GM19023 (cell line): ENCODE measurements at regions not wholly inside any gene's neighbourhood (a gene's known extent, or its start where the extent isn't known, plus 50 kb on each side); places are given as distances from the start of the nearest gene placed in this dataset.
"Not testable (repeated sequence)": the region's sequence is repeated elsewhere in the genome, so short reads cannot be mapped to it uniquely, and the experiment has no call there.

Experiments
- ATAC-seq: cut with Tn5 transposase; IDR thresholded peaks from one replicate; pipeline ENCODE4 v1.9.1; 2021; ENCODE audit warnings: mild to moderate bottlenecking, moderate library complexity; ENCODE audit not compliant: unreplicated experiment

DNA sequence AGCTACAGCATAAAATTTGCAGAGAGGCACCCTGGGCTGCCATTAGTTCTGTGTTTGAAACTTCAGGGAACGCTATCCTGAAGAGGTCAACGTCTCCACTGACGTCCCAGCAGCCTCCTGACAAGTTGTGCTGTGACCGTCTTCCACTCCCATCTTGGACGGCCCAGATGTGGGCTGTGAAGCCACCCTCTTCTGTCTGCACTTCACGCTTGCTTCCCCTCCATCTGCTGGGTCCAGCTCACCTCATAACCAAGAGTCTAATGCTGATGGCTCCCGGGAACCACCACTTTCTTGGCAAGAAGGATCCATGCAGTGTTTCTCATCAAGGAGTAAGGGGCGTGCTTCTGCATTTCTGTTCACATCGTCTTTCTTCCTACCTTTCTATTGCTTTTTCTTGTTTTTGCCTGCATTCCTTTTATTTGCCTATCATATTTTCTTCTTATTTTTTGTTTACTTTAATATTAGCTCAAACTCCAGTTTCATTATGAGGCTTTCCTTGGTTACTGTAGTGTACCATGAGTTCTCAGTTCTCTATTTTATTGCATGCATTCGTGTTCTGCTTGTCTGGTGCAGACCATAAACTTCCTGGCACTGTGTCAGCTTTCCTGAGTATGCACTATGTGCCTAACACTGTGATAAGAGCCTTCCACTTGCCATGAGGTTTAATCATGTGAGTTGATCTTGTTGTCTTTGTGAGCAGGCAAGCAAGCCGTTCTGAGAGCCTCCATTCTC, 631.8 kb upstream of the RAB6C start:
- ATAC-seq, result peak; percentile 98

DNA sequence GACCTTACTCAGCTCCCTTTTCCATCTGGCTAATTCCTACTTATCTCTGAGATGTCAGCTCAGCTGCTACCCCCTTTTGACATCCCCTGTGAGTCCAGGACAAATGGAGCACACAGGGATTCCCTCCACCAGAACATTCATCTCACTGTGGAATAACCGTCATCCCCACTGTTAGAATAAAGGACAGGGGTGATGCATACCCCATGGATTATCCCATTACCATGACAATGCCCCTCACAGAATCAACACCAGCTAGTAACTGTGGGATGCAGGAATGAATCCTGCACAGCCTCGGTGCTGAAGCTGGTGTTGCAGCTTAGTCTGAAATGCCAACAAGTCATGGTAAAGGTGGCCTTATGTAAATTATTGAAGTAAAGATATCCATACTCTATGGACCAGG, 624.8 kb upstream of the RAB6C start:
- ATAC-seq, result no peak

DNA sequence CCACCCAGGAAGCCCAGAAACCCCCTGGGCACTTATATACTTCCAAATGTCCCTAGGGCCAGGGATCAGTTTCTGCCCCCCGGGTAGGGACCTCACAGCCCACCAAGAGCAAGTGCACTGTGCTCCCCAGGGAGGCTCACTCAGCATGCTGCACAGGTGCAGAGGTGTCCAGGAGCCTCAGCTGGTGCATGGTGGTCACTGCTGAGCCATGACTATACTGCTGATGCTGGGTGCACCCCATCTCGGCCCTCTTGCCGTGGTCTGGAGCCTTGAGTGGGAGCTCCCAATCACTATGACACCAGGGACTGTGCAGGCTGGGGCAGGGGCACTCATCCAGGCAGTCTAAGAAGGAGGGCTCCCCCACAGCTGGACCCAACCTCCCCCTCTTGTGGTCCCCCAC, 617.8 kb upstream of the RAB6C start:
- ATAC-seq, result no peak

DNA sequence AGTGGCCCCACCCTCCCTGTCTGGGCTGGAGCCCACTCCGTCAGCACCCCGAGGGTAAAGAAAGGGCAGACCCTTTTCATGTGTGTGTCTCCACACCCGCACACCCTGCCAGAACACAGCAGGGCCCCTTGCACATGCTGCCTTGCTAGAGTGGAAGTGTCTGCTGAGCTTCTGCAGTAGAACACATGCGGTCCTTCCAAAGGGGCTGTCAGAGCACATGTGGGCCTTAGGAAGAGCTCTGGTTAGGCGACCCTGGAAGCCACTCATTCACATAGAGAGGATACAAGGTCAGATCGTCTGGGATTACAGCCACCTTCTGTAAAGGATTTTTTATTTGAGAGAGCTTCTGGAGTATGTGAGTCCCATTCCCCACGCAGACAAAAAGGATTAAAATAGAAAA, 613.2 kb upstream of the RAB6C start:
- no peak for ATAC-seq

DNA sequence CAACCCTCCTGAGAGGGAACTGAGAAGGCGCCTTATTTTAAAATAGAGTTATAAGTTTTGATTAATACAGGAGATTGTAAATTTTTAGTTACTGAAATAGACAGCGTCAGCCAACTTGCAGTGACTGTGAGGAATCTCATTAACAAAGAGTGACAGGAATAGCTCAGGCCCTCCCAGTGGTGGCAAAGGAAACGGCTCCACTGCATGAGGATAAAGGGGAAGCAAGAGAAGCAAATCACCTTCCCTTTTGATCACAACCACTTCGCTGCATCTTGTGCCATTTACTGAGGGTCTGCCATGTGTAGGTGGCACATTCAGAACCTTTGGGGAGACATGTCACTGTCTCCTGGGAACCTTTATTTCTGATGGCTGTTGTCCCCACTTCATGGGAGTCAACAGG, 612.4 kb upstream of the RAB6C start:
- ATAC-seq, result no peak

DNA sequence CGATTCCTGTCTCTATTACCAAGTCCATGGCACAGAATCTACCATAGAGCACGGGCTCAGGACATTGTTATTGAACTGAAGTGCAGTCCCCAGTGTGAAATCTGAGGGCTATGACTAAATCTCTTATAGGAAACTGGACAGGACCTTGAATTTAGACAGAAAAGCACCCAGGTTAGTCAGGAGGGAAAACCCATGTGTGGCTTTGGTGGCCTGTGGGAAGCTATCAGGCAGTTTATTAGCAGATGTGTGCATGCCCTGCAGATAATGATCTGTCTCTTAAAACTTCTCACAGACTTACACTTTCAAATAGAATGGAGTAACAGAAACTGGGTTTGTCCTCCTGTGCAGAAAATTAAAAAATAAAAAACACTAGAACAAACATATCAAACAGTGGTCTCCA, 610.0 kb upstream of the RAB6C start:
- no peak for ATAC-seq

DNA sequence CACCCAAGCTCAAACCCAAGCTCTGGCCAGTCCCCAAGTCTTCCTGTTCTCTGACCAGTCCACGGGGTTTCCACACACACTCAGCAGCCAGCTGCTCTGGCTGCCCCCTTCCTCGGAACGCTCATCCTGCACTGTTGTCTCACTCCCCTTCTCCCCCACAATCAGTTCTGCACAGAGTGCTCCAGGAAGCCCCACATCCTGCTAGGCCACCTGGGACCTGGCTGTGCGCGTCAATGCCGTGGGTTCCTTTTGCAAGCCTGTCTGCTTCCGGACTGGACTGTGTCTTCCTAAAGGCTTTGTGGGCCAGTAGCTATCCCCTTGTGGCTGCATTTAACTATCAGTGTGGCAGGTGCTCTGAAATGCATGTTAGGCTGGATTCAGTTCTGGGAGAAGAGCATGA, 605.0 kb upstream of the RAB6C start:
- ATAC-seq, result no peak

DNA sequence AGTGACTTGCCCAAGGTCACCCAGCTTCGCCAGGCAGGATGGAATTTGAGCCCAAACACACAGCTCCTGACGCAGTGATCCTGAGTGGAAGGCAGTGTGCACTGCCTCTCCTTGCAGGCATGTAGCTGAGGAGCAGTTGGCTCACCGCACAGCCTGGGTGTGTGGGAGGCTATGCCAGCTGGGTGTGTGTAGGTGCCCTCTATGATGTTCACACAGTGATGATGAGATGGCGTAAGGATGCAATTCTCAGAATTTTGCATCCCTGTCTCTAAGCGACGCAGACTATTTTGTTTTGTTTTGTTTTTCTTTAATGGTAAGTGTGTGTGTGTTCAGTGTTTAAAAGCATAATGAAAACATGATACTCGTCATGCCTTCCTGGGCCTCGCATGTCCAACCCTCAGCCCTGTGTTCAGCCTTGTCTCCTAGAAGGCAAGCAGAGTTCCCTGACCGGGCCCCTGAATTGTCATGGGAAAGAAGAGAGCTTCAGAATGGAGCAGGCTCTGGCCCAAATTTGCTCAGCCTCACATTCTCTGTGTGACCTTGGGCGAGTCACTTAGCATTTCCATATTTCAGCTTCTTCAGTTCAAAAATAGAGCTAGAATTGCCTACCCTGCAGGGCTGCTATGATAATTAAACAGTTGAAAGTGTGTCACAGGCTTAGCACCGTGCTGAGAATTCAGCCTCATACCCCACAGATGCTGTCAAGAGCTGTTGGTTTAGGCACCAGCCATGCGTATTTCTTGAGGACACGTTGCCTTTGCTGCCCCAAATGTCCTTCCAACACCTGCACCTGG, 603.6 kb upstream of the RAB6C start:
- ATAC-seq, result no peak

DNA sequence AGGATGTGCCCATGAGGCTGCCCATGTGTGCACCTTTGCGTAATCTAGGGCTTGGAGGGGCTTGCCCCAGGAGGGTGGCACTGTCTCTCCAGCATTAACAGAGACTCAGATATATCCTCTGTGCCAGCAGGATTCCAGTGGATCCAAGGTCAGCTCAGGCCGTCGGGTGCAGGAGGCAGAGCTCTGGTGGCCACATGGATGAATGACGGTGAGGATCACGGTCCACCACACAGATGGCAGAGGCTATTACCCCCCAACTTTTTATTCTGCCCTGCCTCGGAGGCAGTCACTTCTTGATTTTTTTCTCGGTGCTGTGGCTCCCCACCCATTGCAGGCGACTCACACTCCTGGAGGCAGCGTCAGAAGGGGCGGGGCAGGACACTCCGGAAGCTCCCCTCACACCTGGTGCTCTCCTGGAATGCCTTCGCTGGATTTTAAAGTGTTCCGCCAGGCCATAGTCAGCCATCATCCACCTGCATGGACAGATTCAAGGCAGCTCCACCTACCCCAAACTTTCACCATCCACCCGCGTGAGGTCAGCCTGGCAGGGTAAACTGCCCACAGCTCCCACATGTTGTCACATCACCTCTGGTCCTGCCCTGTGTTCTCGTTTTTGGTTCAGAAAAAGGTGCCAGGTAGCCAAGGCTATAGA, 602.9 kb upstream of the RAB6C start:
- no peak for ATAC-seq

DNA sequence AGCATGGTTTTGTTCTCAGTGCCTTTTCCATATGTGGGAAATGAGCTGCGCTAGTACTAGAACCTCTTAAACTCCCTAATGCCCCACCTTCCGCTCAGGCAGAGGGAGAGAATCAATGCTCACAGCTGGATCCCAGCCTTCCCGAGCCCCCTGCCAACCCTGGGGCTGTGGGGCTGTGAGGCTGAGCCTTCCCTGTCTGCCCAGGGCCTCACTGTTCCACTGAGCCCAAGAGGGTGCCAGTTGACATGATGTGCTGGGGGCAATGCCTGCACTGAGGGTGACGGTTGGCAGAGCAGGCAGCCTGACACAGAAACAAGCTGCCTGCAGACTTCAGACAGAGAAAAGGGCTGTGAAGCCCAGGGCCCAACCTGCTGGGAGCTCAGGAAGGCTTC, 602.4 kb upstream of the RAB6C start:
- ATAC-seq, result no peak

DNA sequence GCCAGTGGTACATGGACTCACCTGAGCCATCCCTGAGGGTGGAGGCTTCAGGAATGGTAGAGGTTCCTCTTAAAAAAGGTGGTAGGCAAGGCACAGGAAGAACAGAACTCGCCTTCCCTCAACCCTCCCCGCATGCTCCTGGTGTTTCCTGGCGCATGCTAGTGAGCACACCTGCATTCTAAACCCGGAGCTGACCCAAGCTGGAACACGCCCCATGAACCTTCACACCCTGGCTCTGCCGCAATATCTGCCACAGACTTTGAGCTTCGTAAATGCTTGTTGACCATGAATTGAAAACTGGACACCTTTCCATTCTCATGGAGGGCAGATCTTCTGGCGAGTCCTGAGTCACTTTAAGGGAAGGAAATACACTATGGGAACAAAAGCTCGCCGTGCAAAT, 601.3 kb upstream of the RAB6C start:
- ATAC-seq, result no peak

DNA sequence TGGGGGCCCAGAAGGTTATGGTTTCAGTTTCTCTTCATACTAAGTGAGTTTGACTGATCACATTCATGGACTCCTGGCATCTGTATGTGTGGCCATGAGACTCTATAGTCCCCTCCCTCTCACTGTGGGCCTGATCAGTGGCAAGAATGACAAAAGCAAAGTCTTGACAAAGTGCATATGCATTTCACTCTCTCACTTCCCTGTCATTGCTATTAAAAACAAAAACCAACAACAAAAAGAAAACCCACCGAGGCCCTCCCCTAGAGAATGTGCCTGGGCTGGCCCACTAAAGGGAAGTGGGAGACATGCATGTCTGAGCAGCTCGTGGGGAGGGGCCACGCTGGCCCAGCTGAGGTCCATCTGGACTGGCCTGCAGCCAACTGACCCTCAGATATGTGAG, 600.1 kb upstream of the RAB6C start:
- peak; percentile 47 for ATAC-seq

DNA sequence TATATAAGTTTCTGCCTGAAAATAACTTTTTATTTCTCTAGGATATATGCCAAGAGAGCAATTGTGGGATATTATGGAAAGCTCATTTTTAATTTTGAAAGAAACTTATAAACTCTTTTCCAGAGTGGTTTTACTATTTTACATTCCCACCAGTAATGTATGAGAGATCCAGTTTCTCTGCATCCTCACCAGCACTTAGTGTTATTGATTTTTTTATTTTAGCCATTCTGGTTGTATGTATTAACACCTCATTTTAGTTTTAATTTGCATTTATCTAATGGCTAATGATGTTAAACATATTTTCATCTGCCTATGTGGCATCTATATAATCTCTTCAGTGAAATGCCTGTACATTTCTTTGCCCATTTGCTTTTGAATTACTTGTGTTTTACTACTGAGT, 597.7 kb upstream of the RAB6C start:
- no peak for ATAC-seq

DNA sequence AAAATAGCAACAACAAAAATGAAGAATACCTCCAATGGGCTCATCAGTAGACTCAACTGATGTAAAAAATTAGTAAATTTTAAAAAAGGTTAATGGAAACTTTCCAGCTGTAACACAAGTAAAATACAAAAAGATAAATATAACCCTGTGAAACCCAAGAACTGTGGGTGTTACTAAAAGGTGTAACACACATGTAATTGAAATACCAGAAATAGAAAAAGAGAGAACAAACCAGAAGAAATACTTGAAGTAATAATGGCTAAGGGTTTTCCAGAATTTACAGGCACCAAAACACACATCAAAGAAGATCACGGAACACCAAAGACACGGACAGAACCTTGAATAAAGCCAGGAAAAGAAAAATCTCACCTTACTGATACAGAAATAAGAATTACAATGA, 590.6 kb upstream of the RAB6C start:
- ATAC-seq, result no peak

DNA sequence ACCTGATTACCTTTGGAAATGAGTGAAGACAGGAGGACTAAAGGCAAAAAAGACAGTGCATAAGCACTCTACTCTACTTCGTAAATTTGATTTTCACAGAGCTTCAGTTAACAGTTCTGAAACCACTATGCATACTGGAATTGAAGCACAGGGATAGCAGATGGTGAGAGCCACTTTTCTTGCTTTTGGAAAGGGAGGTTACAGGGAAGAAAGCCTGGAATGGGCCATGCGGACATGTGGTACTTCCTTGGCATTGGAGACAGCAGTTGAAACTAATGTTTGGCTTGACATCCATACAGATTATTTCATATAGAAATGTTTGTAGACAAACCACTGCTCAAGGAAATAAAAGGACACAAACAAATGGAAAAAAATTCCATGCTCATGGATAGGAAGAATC, 585.6 kb upstream of the RAB6C start:
- ATAC-seq, result no peak

DNA sequence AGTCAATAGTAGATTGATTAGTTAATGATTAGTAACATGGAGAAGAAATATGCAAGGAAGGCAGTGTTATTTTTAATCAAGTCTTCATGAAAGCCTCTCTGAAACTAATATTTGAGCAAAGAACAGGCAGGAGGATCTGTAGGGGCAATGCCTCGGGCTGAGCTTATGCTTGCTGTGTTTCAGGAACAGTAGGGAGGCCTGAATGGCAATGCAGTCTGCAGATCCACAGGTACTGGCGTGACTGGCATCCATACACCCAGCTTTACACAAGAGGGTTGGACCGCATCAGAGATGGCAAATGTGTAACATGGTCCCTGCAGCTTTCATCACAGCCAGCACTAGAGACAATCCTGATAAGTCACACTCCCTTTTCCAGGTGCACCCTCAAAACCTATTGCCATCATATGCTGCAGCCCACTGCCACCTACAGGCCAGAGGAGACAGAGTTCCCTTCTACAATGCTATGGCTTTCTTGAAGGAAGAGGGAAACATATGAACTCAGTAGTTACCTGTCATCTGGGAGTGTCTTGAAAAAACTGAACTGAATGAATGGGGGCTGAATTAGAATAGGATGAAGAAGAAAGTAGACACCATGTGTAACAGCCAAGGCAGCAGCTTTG, 582.4 kb upstream of the RAB6C start:
- ATAC-seq, result peak; percentile 58

DNA sequence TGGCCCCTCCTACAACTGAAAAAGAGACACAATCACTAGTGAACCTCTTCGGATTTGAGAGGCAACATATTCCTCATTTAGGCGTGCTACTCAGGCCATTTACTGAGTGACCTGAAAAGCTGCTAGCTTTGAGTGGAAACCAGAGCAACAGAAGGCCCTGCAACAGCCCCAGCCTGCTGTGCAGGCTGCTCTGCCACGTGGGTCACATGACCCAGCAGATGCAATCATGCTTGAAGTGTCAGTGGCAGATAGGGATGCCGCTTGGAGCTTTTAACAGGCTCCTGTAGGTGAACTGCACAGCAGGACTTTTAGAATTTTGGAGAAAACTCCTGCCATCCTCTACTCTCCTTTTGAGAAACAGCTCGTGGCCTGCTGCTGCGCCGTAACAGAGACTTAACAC, 578.6 kb upstream of the RAB6C start:
- no peak for ATAC-seq

DNA sequence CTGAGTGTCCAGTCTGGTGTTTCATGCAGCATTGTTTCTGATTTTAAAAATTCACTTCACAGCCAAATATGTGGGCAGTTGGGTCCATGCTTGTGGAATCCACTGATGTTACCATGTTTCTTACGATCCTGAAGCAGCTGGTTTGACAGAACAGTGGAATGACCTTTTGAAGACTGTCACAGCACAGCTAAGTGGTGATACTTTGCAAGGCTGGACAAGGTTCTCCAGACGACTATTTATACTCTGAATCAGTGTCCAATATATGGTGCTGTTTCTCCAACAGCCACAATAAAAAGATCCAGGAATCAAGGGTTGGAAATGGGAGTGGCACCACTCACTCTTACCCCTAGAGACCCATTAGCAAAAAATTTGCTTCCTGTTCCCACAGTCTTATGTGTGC, 577.4 kb upstream of the RAB6C start:
- ATAC-seq, result no peak

DNA sequence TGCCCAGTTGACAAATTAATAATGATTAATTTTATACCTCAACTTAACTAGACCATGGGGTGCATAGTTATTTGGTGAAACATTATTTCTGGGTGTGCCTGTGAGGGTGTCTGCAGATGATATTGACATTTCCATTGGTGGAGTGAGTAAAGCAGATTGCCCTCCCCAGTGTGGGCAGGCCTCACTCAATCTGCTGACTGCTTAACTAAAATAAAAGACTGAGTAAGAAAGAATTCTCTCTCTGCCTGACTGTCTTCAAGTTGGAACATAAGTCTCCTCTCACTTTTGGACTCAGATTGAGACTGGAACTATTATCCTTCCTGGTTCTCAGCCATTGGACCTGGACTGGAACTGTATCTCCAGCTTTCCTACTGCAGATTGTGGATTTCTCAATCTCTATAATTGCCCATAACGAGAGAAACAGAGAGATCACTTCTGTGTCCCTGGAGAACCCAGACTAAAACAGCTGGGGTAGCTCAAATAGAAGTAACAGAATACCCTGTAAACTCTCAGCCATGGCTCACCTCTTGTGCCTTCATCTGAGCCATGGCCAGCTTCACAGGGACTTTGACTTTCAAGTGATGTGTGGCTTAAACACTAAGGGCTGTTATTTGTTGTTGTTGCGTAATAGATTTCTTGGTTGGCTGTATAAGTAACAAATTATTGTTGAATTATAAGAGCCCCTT, 575.3 kb upstream of the RAB6C start:
- ATAC-seq, result no peak

DNA sequence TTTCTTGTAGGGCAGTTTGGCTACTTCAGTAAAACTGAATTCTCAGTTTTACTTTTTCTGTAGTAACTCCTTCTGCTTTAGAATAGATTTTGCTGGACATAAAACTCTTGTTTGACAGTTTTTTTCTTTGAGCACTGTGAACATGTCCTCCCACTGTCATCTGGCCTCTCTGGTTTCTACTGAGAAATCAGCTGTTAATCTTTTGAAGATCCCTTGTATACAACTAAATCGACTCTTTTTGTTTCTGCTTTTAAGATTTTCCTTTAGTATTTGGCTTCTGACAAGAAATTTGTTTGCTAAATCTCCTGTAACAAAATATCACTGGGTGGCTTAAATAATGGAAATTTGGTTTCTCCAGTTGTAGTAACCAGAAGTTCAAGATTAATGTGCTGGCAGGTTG, 570.9 kb upstream of the RAB6C start:
- ATAC-seq, result no peak

DNA sequence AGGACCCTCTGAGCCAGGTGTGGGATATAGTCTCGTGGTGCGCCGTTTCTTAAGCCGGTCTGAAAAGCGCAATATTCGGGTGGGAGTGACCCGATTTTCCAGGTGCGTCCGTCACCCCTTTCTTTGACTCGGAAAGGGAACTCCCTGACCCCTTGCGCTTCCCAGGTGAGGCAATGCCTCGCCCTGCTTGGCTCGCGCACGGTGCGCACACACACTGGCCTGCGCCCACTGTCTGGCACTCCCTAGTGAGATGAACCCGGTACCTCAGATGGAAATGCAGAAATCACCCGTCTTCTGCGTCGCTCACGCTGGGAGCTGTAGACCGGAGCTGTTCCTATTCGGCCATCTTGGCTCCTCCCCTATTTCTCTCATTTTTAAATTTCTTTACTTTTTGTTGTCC, 562.4 kb upstream of the RAB6C start:
- ATAC-seq, result not testable (repeated sequence)
